Activated CD4-positive, alpha-beta T cell treated with anti-CD3 and anti-CD28 coated beads, Interleukin-10, Interleukin-2, amounts not matched to agents 100 ng/mL and 50 ng/mL, durations not matched to agents 16 hours and 8 hours (primary cell): ENCODE measurements at regions not wholly inside any gene's neighbourhood (a gene's known extent, or its start where the extent isn't known, plus 50 kb on each side); places are given as distances from the start of the nearest gene placed in this dataset.
A peak's percentile ranks its signal among the peaks of the same experiment; 100 is the strongest.

Experiments
- DNase-seq: peaks from one replicate; pipeline ENCODE4 v3.0.0-alpha.2; 2020

DNA sequence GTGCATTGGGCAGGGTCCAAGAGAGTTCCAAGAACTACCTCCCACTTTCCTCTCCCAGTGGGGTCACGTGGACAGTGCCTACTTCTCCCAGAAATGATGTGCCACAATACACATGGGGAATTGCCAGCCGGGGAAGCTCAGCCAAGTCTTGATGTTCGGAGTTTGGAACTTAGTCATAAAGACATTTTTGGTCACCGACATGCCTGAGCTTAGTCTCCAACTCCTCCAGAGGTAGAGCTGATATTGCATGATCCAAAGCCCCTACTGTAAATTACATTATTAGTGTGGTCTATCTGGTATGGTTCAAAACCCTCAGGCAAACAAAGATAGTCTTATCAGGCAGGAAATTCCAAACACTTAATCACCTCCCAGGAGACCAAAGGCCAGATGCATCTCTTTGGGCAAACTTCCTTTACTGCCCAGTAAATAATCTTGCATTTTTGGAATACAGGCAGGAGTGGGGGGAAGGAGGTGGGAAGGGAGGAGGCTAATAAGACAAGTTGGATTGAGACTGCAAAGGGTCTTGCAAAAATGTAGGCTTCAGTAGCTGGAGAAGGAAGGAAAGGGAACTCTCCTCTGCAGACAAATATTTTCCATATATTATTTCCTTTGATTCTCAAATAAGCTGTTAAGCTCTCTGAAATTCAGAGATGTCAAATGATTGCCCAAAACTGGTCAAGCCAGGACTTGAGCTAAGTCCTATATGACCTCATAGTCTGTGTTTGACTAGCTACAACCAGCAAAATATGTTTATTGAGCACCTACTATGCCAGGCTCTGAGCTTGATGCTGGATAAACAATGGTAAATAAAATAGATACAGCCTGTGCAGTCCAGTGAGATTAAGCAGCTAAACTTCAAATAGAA lies 99.4 kb downstream of the DRD1 start:
- DNase-seq = no peak

DNA sequence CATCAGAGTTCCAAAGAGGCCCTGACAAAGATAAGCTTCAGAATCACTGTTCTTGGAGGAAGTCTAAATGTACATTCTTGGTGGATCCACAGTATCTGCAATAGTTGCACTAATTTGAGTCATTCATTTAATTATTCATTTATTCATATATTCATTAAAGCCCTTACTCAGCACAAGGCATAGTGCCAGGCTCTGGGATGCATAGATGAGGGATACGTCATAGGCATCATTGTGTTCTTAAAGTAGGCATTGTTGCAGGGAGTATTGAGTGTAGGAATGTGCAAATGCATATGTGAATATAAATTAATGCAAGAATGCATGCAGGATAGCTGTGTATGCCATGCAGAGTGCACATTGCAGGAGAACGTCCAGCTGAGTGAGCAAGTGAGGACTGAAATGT lies 100.7 kb downstream of the DRD1 start:
- DNase-seq = no peak

DNA sequence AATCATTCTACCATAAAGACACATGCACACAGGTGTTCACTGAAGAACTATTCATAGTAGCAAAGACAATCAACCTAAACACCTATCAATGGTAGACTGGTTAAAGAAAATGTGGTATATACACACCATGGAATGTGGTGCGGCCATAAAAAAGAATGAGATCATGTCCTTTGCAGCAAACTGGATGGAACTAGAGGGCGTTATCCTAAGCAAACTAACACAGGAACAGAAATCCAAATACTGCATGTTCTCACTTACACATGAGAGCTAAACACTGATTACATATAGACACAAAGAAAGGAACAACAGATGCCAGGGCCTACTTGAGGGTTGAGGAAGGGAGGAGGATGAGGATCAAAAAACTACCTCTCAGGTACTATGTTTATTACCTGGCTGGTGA lies 103.8 kb downstream of the DRD1 start:
- DNase-seq = no peak

DNA sequence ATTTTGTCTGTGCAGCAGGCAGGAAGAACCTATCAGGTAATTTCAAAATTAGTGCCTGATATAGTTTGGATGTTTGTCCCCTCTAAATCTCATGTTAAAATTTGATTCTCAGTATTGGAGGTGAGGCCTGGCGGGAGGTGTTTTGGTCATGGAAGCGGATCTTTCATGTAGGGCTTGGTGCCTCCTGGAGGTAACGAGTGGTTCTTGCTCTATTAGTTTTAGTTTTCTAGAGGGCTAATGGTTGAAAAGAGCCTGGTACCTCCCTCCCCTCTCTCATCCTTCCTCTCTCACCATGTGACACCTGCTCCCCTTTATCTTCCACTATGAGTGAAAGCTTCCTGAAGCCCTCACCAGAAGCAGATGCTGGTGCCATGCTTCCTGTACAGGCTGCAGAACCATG lies 106.3 kb downstream of the DRD1 start:
- no peak for DNase-seq

DNA sequence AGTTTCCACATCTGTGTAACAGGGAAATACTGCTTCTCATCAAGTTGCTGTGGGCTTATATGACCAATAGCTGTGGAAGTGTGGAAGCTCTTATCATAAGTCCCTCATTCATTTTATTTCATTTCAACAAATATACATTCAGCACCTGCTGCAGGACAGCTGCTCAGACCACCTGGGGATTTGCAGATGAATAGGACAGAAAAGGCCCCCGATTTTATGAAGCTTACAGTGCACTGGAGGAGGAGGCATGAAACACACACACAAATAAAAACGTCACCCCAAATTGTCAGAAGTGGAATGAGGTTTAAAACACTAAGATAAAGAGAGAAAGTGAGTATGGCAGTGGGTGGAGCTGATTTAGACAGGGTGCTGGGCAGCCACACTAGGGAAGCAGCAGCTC lies 107.2 kb downstream of the DRD1 start:
- DNase-seq = no peak

DNA sequence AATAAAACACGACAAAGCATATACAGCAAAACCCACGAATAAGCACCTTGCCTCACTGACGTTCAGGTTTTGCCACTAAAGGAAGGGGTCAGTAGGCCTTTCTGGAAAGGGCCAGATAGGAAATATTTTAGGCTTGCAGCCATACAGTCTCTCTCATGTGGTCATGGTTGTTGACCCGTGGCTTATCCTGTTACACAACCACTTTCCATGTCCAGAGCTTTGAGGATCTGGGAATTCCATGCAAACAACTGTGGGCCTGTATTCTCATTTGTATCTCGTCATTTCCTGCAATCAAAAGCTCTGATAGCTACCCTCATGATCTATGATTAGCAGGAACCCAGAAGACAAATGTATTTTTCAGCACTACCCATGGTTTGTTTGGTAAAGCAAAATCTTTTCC lies 108.3 kb downstream of the DRD1 start:
- no peak for DNase-seq

DNA sequence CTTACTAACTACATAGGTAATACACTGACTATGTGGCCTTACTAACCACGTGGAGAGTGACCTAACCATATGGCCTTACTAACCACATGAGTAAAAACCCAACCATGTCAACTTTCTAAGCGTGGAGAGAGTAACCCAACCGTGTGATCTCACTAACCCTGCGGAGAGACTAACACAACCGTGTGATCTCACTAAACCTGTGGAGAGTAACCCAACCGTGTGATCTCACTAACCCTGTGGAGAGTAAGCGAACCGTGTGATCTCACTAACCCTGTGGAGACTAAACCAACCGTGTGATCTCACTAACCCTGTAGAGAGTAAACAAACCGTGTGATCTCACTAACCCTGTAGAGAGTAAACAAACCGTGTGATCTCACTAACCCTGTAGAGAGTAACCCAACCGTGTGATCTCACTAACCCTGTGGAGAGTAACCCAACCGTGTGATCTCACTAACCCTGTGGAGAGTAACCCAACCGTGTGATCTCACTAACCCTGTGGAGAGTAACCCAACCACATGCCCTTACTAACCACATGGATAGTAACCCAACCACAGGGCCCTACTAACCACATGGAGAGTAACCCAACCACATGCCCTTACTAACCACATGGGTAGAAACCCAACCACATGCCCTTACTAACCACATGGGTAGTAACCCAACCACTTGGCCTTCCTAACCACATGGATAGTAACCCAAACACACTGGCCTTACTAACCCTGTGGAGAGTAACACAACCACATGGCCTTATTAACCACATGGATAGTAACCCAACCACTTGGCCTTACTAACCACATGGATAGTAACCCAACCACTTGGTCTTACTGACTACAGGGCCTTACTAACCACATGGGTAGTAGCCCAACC lies 112.6 kb downstream of the DRD1 start:
- peak; percentile 7 for DNase-seq

DNA sequence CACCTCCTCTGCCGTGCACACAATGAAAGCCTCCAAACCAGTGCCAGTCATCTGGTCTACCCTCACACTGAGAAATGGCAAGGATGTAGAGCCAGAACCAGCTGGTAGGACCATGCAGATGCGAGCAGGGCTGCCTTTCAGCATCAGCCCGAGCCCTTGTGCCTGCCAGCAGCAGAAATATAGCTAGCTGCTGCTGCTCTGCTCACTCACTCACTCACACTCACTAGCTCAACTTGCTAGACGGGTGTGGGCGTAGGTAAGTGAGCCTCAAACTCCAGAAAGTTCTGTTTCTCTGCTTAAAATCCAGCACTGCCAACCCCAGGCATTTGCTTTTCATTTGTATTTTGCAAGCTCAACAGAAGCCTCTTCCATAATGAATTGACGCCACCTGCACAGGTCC lies 114.0 kb downstream of the DRD1 start:
- DNase-seq = no peak

DNA sequence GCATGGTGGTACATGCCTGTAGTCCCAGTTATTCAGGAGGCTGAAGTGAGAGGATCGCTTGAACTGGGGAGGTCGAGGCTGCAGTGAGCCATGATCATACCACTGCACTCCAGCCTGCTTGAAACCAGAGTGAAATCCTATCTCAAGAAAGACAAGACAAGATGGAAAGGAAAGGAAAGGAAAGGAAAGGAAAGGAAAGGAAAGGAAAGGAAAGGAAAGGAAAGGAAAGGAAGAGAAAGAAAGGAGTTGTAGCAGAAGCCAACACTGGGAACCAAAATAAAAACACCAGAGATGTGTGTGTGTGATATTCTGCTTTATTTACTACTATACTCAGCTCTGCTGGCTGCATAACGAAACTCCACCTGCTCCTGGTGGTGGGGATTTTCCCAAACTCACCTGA lies 115.3 kb downstream of the DRD1 start:
- no peak for DNase-seq

DNA sequence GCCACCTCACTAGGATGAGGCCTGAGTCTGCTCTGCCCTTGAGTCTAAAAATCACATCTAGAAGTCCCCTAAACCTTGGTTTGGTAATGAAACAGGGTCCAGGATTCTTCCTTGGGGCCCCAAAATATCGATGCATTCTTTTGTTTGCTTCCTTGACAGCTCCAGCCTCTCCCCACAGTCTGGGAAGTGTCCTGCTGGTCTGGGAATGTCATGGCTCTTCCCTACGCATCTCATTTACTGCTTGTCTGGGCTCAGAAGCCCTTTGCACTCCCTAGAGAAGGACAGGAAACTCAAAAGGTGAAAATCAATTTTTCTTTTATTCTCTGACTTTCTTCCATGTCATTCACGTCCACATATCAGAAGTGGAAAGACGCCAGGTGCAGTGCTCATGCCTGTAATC lies 115.8 kb downstream of the DRD1 start:
- no peak for DNase-seq

DNA sequence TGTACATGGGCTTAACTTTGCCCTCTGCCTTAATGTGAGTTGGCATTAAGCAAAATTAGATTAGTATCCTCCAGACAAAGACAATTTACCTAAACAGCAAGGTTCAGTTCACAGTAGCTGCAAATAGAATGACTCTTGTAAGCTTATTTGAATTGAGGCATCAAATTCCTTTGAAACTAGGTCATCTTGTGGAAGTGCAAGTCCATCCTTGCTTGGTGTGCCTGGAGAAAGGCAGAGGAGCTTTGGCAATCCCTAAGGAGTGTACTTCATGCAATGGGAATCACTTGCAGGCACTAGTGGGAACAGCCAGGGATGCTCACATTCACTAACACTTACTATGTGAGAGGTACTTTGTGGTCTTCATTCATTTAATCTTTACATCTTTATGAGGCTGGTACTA lies 118.3 kb downstream of the DRD1 start:
- DNase-seq = no peak

DNA sequence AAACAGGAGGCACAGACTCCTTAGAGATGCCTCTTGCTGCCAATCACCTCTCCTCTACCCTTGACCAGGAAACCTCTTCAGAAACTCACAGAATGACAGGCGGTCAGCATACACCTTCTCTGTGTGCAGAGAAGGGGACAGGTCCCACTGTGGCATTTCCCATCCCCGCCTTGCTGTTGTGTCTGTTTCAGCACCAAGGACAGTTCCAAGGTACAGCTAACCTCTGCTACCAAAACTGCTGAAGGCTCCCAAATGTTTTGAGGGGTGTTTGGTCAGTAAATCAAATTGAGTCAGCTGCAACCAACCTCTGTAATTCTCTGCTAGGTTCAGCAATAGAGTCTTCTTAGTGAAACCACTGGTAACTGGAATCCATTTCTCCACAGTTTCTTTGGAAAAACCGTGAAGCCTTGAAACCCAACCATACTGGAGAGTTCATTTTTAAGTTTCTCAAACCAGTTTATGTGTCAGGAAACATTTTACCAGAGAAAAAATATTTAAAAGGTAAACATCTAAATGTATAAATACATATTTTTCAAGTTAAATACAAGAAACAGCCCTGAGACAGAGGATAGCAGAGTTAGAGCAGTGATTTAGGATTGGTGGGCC lies 122.0 kb downstream of the DRD1 start:
- peak; percentile 28 for DNase-seq

DNA sequence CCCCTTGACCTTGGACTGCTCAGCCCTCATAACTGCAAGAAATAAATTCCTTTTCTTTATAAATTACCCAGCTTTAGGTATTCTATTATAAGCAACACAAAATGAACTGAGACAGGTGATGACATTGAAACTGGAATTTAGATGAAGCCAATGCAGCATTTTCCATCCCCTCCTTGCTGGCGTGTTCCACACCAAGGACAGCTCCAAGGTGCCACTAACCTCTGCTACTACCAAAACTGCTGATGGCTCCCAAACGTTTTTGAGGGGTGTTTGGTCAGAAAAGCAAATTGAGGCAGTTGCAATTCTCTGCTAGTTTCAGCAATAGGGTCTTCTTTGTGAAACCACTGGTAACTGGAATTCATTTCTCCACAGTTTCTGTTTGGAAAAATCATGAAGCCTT lies 124.8 kb downstream of the DRD1 start:
- no peak for DNase-seq

DNA sequence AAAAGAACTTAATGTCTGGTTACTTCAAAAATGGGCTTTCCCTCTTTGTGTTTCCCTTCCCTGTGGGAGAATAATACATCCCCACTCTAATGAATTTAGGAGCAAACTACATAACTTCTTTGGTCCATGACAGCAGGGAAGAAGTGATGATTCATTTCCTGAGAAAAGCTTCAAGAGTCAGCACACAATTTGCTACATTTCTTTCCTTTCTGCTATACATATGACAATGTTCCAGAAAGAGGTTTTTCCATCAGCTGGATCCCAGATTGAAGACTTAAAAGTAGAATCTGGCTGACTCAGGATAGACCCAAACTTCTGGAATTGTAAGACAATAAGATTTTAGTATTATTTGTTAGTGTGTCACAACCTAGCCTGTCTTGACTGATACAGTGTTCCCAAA lies 126.1 kb downstream of the DRD1 start:
- no peak for DNase-seq

DNA sequence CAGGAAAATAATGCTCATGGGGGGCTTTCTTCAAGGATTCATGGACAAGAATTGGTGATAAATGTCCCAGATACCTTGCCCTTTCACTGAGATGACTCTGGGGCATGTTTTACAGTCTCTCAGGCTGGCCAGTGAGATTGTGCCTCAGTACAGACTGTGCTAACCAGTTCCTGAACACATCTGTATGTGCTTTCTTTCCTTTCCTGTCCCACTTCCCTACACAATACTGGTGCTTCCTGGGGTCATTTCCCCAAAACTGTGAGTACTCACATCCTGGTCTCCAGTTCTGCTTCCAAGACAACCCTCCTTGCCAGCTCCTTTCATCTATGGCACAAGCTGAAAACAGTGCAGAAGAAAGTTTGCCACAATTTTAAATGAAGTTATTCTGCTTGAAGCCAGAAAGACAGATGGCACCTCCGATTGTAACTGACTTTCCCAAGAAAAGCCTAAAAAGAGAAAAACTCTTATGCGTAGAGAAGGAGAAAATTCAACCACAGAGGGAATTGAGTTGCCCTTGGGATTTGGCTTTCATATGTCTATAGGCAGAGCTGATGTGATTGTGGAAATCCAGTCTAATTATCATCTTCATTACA lies 134.7 kb downstream of the DRD1 start:
- no peak for DNase-seq

DNA sequence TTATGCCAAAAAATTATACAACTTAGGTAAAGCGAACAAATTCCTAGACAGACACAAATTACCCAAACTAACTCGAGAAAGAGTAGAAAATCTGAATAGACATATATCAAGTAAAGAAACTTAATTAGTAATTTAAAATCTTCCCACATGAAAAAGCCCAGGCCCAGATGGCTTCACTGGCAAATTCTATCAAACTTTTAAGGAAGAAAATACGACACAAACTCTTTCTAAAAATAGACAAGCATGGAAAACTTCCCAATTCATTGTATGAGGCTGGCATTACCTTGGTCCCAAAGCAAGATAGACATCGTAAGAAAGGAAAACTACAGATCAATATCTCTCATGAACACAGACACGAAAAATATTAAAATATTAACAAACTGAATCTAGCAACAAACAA lies 135.3 kb downstream of the DRD1 start:
- DNase-seq = no peak

DNA sequence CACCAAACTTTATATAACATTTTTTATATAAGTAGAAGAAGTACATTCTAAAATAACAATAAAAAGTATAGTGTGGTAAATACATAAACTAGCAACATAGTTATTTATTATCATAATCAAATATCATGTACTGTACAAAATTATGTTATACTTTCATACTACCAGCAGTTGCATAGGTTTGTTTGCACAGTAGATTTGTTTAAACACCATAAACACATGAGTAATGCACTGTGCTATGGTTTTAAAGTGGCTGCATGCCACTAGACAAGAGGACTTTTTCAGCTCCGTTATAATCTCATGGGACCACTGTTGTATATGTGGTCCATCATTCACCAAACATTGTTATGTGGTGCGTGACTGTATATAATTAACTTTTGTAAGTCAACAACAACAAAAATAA lies 137.6 kb downstream of the DRD1 start:
- DNase-seq = no peak

DNA sequence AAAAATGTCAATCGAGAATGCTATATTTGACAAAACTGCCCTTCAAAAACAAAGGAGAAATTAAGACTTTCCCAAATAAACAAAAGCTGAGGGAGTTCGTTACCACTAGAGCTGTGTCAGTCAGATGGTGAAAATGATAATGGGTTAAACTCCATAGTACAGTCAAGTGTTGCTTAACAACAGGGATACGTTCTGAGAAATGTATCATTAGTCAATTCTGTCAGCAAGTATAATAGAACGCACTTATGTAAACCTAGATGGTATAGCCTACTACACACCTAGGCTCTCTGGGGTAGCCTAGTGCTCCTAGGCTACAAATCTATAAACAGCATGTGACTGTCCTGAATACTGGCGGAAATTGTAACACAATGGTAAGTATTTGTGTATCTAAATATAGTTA lies 138.7 kb downstream of the DRD1 start:
- DNase-seq = no peak

DNA sequence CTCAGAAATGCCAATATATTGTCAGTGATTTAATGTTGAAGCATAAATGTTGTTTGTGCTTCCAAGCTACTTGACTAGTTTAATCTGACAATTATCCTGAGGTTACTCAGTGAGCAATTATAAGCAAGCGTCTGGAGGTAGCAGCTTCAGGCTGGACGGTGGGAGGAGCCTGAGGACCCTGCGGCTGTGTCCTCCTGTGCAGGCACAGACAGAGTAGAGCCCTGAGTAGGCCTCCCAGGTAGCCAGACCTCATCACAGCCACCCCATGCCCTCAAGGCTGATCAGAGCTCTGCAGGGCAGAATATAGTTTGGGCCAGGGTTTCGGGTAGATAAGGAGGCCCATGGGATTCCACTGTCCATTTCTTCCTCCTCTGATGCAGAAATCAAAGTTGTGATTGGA lies 153.6 kb downstream of the DRD1 start:
- DNase-seq = no peak

DNA sequence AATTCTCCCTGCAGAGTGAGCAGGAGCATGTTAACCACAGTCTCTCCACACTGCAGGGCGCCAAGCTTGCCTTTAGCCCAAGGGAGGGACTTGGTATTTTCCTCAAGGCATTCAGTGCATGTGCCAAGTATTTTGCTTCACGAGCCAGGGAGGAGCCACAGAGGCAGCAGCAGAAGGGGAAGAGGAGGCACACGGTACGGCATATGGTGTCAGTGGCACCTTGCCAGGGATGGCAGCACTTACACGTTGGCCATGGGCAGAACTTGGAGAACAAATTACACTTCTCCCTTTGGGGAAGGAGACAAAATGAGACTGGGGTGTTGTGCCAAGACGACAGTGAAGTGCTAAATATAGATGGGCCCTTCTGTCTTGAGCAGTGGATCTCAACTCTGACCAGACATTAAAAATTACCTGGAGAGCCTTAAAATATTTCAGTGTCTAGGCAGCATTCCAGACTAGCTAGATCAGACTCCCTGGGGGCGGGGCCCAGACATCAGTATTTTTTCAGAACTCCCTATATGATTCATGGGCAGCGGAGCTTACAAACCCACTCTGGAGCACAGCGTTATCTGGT lies 155.8 kb downstream of the DRD1 start:
- DNase-seq = no peak

DNA sequence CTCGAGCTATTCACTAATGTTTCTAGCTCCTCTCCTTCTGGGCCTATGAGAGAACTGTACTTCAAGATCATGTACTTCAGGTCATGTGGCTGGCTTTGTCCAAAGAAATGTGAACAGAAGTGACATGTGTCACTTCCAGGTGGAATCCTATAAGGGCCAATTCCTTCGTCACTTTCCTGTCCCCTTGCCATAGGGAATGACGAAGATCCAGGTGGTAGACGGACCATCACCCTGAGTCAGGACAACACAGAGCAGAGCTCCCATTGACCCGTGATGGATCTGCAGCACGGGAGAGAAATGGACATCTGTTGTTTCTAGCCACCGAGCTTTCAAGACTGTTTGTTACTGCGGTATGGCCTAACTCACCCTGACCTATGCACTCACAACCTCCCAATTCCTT lies 157.0 kb downstream of the DRD1 start:
- DNase-seq = no peak

DNA sequence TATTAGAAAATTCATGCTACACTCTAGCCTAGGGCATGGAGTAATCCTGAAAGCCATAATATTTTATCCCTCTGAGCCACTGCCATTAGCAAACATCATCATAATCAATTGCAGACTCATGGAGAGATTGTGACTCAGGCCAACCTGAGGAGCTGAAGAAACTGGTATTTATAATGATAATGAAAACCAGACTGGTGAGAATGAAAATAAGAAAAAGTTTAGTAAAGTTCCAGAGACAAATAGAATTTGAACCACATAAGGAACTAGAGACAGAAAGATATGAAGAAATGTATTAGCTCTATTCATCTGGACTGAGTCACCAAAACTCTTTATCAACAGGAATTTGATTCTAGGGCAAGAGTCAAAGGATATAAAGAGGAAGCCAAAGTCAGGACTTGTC lies 158.7 kb downstream of the DRD1 start:
- no peak for DNase-seq

DNA sequence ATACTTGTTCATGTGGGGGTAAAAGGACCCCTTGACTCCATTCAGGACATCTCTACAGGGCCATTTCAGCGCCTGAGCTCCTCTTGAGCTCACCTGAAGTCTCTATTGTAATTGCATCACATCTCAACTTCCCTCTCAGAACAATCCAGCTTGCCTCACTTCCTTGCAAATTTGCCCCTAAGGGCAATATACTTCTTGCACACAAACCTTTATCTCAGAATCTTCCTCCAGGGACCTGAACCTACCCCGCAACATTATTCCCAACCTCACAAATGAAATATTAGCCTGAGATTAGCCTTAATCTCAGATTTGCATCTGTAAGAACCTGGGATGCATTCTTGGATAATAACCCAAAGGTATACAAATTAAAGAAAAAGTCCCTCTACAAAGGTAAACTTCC lies 159.2 kb downstream of the DRD1 start:
- no peak for DNase-seq
